GM20000 (cell line): ENCODE measurements at regions not wholly inside any gene's neighbourhood (a gene's known extent, or its start where the extent isn't known, plus 50 kb on each side); places are given as distances from the start of the nearest gene placed in this dataset.

Source experiments
- DNase-seq: peaks from one replicate; pipeline ENCODE4 v3.0.0; 2012; ENCODE audit warnings: low spot score
- TF ChIP-seq, protein P1 (sequence below): IDR thresholded peaks from 2 replicates; pipeline ENCODE4 v1.5.1; 2012; ENCODE audit warnings: mild to moderate bottlenecking, control low read depth; ENCODE audit errors: extremely low read depth, missing control alignments

DNA sequence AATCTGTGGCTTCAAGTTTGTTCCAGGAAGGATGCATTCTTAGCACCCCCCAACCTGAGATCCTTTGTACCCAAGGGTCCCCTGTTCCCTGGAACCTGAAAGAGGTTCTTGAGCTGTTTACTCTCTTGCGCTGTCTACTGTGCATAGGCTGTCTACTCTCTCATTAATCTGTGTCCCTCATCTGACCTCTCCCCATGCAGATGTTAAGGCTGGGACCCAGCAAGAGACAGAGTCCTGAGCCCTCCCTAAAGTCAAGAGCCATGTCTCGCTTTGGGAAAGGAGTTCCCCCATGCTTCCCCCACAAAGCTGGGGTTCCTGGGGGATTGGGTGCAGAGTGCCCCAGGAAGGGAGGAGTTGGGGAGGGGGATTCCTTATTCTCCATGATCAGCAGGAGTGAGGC is 312.9 kb downstream of the CYP26B1 start:
- DNase-seq, result no peak
- TF ChIP-seq, protein P1, sequence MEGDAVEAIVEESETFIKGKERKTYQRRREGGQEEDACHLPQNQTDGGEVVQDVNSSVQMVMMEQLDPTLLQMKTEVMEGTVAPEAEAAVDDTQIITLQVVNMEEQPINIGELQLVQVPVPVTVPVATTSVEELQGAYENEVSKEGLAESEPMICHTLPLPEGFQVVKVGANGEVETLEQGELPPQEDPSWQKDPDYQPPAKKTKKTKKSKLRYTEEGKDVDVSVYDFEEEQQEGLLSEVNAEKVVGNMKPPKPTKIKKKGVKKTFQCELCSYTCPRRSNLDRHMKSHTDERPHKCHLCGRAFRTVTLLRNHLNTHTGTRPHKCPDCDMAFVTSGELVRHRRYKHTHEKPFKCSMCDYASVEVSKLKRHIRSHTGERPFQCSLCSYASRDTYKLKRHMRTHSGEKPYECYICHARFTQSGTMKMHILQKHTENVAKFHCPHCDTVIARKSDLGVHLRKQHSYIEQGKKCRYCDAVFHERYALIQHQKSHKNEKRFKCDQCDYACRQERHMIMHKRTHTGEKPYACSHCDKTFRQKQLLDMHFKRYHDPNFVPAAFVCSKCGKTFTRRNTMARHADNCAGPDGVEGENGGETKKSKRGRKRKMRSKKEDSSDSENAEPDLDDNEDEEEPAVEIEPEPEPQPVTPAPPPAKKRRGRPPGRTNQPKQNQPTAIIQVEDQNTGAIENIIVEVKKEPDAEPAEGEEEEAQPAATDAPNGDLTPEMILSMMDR, result no peak

- DNase-seq, result no peak
- TF ChIP-seq, protein P1, result no peak
Measured at GRCh38 chr2:71833855-71834560, 313.7 kb downstream of the CYP26B1 start.

DNA sequence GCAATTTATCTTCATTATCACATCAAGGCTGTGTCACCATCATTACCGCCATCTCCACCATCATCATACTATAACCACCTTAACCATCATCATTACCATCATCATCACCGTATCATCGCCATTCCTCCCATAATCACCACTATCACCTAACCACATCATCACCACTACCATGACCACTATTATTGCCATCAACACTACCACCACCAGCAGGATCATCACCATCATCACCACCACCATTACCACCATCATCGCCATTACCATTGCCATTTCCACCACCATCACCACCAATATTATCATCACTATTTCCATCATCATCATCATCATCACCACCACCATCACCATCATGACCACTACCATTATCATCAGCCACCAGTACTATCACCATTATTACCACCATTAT is 314.4 kb downstream of the CYP26B1 start:
- DNase-seq, result no peak
- TF ChIP-seq, protein P1, result no peak

- no peak for DNase-seq
- TF ChIP-seq, protein P1, result no peak
Measured at GRCh38 chr2:71832844-71833243, 314.8 kb downstream of the CYP26B1 start.

DNA sequence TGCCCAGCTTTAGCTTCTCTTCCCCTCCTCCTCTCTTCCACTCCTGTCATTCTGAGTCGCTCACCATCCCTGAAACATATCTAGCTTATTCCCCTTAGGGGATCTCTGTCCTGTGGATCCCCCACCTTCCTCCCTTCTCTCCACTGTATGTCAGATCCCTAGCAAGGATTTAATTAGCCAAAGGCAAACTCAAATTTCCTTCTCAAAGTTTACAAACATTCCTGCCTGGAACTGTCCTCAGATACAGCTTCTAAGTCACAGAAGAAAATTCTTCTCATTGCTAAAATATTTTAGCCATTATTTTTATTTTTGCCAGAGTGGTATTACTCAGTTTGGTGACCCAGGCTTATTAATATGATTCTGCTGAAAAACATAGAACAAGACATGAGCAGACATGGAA is 315.3 kb downstream of the CYP26B1 start:
- TF ChIP-seq, protein P1, result no peak
- DNase-seq, result no peak

DNA sequence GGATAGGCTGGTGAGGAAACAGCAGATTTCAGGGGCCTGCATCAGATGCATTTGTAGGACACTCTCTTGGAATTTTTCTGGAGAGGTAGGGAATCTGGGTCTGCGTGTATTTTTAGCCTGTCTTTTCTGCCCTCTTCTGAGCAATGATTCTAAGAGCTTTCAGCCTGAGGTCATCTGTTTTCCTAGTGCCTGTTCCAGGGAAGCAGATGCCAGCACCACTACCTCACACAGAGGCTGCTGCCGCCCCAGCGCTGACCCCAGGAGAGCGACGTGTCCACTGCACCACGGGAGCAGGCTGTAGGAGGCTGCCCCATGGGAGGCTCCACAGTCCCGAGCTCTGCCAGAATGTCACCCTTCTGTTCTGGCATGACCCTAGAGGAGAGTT is 316.5 kb downstream of the CYP26B1 start:
- no peak for DNase-seq

DNA sequence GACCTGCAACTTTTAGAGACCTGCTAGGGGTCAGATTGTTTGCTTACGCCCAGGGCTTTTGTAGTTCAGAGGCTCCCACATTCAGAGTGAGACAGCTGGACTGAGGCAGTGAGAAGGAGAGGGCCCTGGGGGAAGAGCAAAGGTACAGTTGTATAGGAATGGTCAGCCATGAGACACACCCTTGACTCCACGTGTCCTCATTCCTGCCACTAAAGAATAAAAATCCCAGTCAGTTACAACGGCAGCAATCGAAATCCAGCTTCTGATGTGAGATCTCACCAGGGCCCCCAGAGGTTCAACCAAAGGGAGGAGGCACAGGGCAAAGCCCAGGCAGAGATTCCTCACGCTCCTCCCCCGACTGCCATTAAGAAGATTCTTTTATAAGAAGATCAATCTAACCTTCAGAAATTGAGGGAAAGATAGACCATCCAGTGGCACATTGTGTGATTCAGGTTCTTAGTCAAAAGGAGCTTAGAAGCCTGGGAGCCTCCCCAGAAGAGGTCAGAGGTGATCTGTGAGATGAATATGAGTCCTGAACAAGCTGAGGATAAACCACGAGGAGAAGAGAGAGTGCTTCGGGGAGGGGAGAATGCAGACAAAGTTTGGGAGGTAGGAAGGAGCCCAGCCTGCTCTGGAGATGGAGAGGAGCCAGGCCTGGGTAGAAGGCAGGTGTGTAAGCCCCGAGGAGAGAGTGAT is 317.0 kb downstream of the CYP26B1 start:
- DNase-seq, result no peak
- TF ChIP-seq, protein P1, result no peak

More for the DNA sequence above, 316.5 kb downstream of the CYP26B1 start:
- TF ChIP-seq, protein P1, result no peak
